Upper lobe of left lung (tissue), 4 donors: ENCODE measurements at regions not wholly inside any gene's neighbourhood (a gene's known extent, or its start where the extent isn't known, plus 50 kb on each side); places are given as distances from the start of the nearest gene placed in this dataset.

ENCODE experiments used
- CTCF ChIP-seq, 6 experiments: fragments of 450-650 bp in 4 of 6; fragments of 200-600 bp in 2 of 6; sonication (generic) in 2 of 6; IDR thresholded peaks; one replicate each; pipeline ENCODE4 v1.5.1; 2016 to 2019; ENCODE audit warnings: antibody characterized with exemption in 6 of 6
- POLR2A ChIP-seq, 4 donors: fragments of 450-650 bp; IDR thresholded peaks; one replicate each; pipeline ENCODE4 v1.5.1; 2016 to 2017; ENCODE audit warnings: antibody characterized with exemption in 4 of 4, mild to moderate bottlenecking in 2 of 4
- POLR2AphosphoS5 ChIP-seq, 2 donors: sonication (generic); formaldehyde crosslinking; IDR thresholded peaks; one replicate each; pipeline ENCODE4 v1.5.1; 2017; ENCODE audit warnings: antibody characterized with exemption in 2 of 2

GRCh38 chr6:148183776-148184175, 158.9 kb upstream of the SASH1 start:
- no peak for TF ChIP-seq CTCF (IDR thresholded peaks at IDR 0.05)
- no peak for TF ChIP-seq POLR2A (IDR thresholded peaks at IDR 0.05)
- TF ChIP-seq POLR2AphosphoS5 (IDR thresholded peaks at IDR 0.05) = no peak
